ENCODE measurements at regions not wholly inside any gene's neighbourhood (a gene's known extent, or its start where the extent isn't known, plus 50 kb on each side); places are given as distances from the start of the nearest gene placed in this dataset.

DNA sequence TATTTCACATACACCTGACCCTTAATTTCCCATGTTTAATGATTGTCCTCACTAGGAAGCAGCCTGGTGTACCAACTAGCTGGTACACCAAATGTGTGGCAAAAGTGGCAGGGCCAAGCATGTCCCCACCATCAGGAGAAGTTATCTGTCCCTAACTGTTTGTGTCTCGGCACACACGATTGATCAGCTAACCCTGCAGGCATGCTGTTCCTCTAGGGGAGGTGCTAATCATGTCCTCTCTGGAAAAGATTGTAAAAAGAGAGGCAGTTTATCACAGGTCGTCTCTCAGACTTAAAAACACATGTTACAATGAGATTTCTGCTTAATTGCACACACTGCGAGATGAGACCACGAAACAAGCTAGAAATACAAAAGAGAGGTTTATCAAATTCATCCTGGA is 342.7 kb downstream of the DIRAS2 start:
- POLR2A ChIA-PET, result interaction anchor here (1.2 to 1.3 kb wide), 2 partner anchors 9 to 121 kb away, joined by 4 to 5 read pairs; no protein-coding TSS in a partner anchor

GRCh38 chr9:90300611-90301276 is 341.9 kb downstream of the DIRAS2 start:
- no peak for TF ChIP-seq EZH2phosphoT487 (IDR thresholded peaks at IDR 0.05; ENCODE audit: borderline replicate concordance, low read depth, low read length)
- TF ChIP-seq, protein P1, sequence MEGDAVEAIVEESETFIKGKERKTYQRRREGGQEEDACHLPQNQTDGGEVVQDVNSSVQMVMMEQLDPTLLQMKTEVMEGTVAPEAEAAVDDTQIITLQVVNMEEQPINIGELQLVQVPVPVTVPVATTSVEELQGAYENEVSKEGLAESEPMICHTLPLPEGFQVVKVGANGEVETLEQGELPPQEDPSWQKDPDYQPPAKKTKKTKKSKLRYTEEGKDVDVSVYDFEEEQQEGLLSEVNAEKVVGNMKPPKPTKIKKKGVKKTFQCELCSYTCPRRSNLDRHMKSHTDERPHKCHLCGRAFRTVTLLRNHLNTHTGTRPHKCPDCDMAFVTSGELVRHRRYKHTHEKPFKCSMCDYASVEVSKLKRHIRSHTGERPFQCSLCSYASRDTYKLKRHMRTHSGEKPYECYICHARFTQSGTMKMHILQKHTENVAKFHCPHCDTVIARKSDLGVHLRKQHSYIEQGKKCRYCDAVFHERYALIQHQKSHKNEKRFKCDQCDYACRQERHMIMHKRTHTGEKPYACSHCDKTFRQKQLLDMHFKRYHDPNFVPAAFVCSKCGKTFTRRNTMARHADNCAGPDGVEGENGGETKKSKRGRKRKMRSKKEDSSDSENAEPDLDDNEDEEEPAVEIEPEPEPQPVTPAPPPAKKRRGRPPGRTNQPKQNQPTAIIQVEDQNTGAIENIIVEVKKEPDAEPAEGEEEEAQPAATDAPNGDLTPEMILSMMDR (conservative IDR thresholded peaks at IDR 0.05; ENCODE audit: low read length), result no peak
- Histone ChIP-seq H2AFZ (ENCODE audit: low read length) (no peak overlapping the region), H3K4me3 (ENCODE audit: low read depth, low read length, poor library complexity, severe bottlenecking) (no peak overlapping the region), H3K79me2 (ENCODE audit: insufficient read depth, low read depth, low read length) (no peaks in the 10 kb centered on the region), H3K36me3 (ENCODE audit: insufficient read depth, low read length) (no peaks in the 10 kb centered on the region), H3K27ac (ENCODE audit: low read depth, low read length, poor library complexity, severe bottlenecking) (no peak overlapping the region), H3K9me2 (ENCODE audit: insufficient read depth, low read length) (no peaks in the 10 kb centered on the region), H3K4me1 (ENCODE audit: insufficient read depth, low read length, poor library complexity, severe bottlenecking) (no peaks in the 10 kb centered on the region), H3K9me3 (ENCODE audit: low read length) (no peaks in the 10 kb centered on the region), H4K20me1 (ENCODE audit: insufficient read depth, low read length) (no peaks in the 10 kb centered on the region), H3K4me2 (ENCODE audit: low read length) (no peak overlapping the region)
- no TSS peak for BruUV-seq (replicated peaks)
- DNase-seq (ENCODE audit: low spot score), result no peak
- intact Hi-C loops (cut with micrococcal nuclease; ENCODE audit: unreplicated experiment), result no loop called here
- POLR2A ChIA-PET, result interaction anchor here (1.2 to 1.3 kb wide), 2 partner anchors 9 to 121 kb away, joined by 4 to 5 read pairs; no protein-coding TSS in a partner anchor
- CTCF ChIA-PET (ENCODE audit: unreplicated experiment), result no interaction called here

More for the DNA sequence above, 342.7 kb downstream of the DIRAS2 start:
- intact Hi-C loops (cut with micrococcal nuclease; ENCODE audit: unreplicated experiment), result no loop called here
- no peak overlapping the region for H3K27ac ChIP-seq (ENCODE audit: low read depth, low read length, poor library complexity, severe bottlenecking)
- BruUV-seq (replicated peaks), result no TSS peak
- DNase-seq (ENCODE audit: low spot score), result no peak
- H3K9me3 ChIP-seq (ENCODE audit: low read length), result no peaks in the 10 kb centered on the region
- H3K4me1 ChIP-seq (ENCODE audit: insufficient read depth, low read length, poor library complexity, severe bottlenecking), result no peaks in the 10 kb centered on the region
- H2AFZ ChIP-seq (ENCODE audit: low read length), result no peak overlapping the region
- no peaks in the 10 kb centered on the region for H4K20me1 ChIP-seq (ENCODE audit: insufficient read depth, low read length)
- CTCF ChIA-PET (ENCODE audit: unreplicated experiment), result no interaction called here
- TF ChIP-seq EZH2phosphoT487 (IDR thresholded peaks at IDR 0.05; ENCODE audit: borderline replicate concordance, low read depth, low read length), result no peak
- TF ChIP-seq, protein P1 (conservative IDR thresholded peaks at IDR 0.05; ENCODE audit: low read length), result no peak
- H3K79me2 ChIP-seq (ENCODE audit: insufficient read depth, low read depth, low read length), result no peaks in the 10 kb centered on the region
- no peak overlapping the region for H3K4me2 ChIP-seq (ENCODE audit: low read length)
- no peak overlapping the region for H3K4me3 ChIP-seq (ENCODE audit: low read depth, low read length, poor library complexity, severe bottlenecking)
- H3K9me2 ChIP-seq (ENCODE audit: insufficient read depth, low read length), result no peaks in the 10 kb centered on the region
- no peaks in the 10 kb centered on the region for H3K36me3 ChIP-seq (ENCODE audit: insufficient read depth, low read length)

GRCh38 chr9:90301277-90301653 is 341.4 kb downstream of the DIRAS2 start:
- Histone ChIP-seq H3K27ac (ENCODE audit: low read depth, low read length, poor library complexity, severe bottlenecking) (no peak overlapping the region), H3K9me2 (ENCODE audit: insufficient read depth, low read length) (no peaks in the 10 kb centered on the region), H3K9me3 (ENCODE audit: low read length) (no peaks in the 10 kb centered on the region), H3K4me2 (ENCODE audit: low read length) (no peak overlapping the region), H3K36me3 (ENCODE audit: insufficient read depth, low read length) (no peaks in the 10 kb centered on the region), H3K4me1 (ENCODE audit: insufficient read depth, low read length, poor library complexity, severe bottlenecking) (no peaks in the 10 kb centered on the region), H3K79me2 (ENCODE audit: insufficient read depth, low read depth, low read length) (no peaks in the 10 kb centered on the region), H4K20me1 (ENCODE audit: insufficient read depth, low read length) (no peaks in the 10 kb centered on the region), H3K4me3 (ENCODE audit: low read depth, low read length, poor library complexity, severe bottlenecking) (no peak overlapping the region), H2AFZ (ENCODE audit: low read length) (no peak overlapping the region)
- CTCF ChIA-PET (ENCODE audit: unreplicated experiment), result no interaction called here
- POLR2A ChIA-PET, result no interaction called here
- intact Hi-C loops (cut with micrococcal nuclease; ENCODE audit: unreplicated experiment), result no loop called here
- no peak for DNase-seq (ENCODE audit: low spot score)
- TF ChIP-seq, protein P1 (conservative IDR thresholded peaks at IDR 0.05; ENCODE audit: low read length), result no peak
- no peak for TF ChIP-seq EZH2phosphoT487 (IDR thresholded peaks at IDR 0.05; ENCODE audit: borderline replicate concordance, low read depth, low read length)
- BruUV-seq (replicated peaks), result no TSS peak

Data from OCI-LY7 (cell line).